ENCODE measurements at regions not wholly inside any gene's neighbourhood (a gene's known extent, or its start where the extent isn't known, plus 50 kb on each side); places are given as distances from the start of the nearest gene placed in this dataset.

DNA sequence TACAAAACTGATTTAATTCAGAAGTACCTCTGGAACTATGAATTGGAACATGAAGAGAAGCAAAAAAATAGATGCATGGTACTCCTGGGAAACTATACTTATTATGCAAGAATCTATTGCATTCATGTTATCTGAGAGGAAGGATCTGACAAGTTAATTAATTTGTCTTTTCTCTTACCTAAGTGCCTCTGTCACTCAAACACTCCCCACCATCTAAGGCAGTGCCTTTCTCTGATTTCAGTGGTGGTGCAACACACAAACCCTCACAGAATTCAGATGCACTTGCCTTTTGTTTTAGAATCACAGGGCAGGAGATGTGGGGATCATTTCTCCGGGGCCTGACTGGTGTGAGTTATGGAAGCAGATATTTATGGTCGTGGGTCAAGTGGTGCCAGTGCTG is 52.5 kb upstream of the C9orf72 start:
- no peaks in the 10 kb centered on the region for H3K9me3 Mint-ChIP-seq
- H3K4me1 Mint-ChIP-seq = no peaks in the 10 kb centered on the region
- DNase-seq = no peak
- H3K4me3 Mint-ChIP-seq = no peak overlapping the region
- ATAC-seq = no peak
- H3K27me3 Mint-ChIP-seq = no peaks in the 10 kb centered on the region
- no peak overlapping the region for H3K27ac Mint-ChIP-seq

DNA sequence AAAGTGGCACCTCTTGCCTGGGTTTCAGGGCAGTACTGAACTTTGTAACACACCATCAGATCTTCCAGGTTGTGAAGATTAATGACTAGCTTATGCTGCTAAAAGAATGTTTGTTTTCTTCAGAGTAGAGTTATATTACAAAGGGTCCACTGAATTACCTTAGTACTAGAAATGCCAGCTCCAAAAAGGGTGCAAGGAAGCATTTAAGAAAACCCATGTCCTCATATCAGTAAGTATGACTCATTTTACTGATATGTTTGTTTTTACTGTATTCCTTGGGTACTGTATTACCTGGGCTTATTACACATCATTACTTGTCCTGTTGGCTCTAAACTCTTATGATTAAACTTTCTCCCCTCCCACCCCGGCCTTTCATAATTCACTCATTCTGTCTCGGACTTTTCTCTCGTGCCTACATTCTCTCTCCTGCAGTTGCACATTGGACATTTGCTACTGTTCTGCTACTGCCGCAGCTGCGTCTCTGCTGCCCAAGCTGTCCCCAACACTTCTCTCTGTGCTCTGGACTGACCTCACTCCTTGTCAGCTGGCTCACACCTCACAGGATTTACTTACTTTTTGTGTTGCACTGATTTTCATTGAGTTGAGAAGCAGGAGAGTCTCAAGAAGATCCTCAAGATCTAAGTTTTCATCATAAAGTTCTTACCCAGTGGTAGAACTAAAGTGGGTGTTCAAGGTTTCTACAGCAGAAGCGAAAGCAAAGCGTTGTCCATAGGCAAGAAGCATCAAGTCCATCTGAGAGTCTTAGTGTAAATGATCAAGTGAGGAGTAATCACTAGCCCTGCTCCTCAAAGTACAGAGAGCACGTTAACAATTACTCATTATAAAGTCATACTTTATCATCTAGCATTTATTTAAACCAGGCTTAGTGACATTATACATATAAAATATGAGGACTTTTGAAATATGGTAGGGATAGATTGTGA is 53.2 kb upstream of the C9orf72 start:
- Mint-ChIP-seq H3K4me1 (no peaks in the 10 kb centered on the region), H3K27ac (no peak overlapping the region), H3K9me3 (no peaks in the 10 kb centered on the region), H3K4me3 (no peak overlapping the region), H3K27me3 (no peaks in the 10 kb centered on the region)
- DNase-seq (no peak), ATAC-seq (no peak)

DNA sequence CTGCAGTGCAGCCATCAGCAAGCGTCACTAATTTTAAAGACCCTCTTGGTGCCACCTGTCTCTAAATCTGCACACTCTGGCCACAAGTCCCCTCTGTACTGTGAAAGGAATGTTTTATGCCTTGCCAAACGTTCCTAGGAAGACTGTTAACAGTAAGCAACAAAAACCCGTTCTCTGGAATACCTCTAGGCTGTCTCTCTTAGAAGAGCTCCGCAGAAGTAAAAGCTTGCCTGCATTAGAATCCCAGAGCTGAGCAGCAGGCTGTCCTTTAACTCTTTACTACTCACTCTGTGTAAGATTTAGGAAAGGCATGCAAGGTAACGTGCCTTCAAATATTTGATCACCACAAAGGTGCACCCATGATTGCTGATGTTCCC is 53.9 kb upstream of the C9orf72 start:
- H3K4me3 Mint-ChIP-seq = no peak overlapping the region
- ATAC-seq = no peak

DNA sequence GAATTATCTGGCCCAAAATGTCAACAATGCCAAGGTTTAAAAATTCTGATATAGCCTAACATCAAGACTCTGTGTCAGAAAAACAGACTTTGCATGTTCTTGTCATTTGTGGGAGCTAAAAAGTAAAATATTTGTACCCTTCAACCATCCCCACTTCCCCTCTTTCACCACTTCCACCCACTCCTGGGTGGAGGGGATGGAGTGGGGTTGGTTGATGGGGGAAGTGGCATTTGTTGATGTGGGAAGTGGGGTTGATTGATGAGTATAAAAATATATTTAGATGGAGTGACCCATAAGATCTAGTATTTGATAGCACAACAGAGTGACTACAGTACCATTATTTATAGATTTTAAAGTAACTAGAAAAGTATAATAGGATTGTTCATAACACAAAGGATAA is 55.0 kb upstream of the C9orf72 start:
- Mint-ChIP-seq H3K27ac (no peak overlapping the region), H3K27me3 (no peaks in the 10 kb centered on the region), H3K4me3 (no peak overlapping the region), H3K9me3 (no peaks in the 10 kb centered on the region), H3K4me1 (no peaks in the 10 kb centered on the region)
- no peak for ATAC-seq
- no peak for DNase-seq

More for the DNA sequence above, 53.9 kb upstream of the C9orf72 start:
- no peaks in the 10 kb centered on the region for H3K4me1 Mint-ChIP-seq
- H3K9me3 Mint-ChIP-seq = no peaks in the 10 kb centered on the region
- H3K27me3 Mint-ChIP-seq = no peaks in the 10 kb centered on the region
- DNase-seq = no peak
- H3K27ac Mint-ChIP-seq = no peak overlapping the region

DNA sequence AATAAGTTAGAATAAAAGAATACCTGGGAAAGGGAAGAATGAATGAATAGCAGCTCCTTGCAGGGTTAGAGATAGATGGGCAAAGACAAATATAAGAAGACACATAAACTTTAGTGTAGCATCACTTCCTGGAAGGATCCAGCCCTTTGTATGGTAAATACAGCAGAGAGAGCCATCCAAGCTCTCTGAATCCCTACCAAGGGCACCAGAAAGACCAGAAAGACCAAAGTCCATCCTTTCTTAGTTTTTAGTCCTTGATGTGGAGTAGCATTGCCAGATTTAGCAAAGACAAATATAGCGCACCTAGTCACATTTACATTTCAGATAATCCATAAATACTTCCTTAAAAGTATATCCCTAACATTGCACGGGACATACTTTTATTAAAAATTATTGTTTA is 56.1 kb upstream of the C9orf72 start:
- Mint-ChIP-seq H3K4me3 (no peak overlapping the region), H3K27me3 (no peaks in the 10 kb centered on the region), H3K9me3 (no peaks in the 10 kb centered on the region), H3K4me1 (no peaks in the 10 kb centered on the region), H3K27ac (no peak overlapping the region)
- ATAC-seq = no peak
- no peak for DNase-seq

DNA sequence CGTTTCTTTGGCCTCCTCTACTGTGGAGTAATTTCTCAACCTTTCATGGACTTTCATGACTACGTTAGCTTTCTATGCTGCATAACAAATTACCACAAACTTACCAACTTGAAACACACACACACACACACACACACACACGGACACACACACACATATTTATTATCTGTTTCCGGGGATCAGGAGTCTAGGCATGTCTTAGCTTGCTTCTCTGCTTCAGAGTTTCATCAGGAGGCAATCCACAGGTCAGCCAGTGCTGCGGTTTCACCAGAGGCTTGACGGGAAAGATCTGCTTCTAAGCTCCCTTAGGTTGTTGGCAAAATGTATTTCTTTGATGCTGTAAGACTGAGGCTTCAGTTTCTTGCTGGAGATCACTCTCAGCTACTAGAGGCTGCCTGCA is 59.0 kb upstream of the C9orf72 start:
- Mint-ChIP-seq H3K27me3 (no peaks in the 10 kb centered on the region), H3K4me1 (no peaks in the 10 kb centered on the region), H3K27ac (no peak overlapping the region), H3K9me3 (no peaks in the 10 kb centered on the region), H3K4me3 (no peak overlapping the region)
- no peak for DNase-seq
- ATAC-seq = no peak

DNA sequence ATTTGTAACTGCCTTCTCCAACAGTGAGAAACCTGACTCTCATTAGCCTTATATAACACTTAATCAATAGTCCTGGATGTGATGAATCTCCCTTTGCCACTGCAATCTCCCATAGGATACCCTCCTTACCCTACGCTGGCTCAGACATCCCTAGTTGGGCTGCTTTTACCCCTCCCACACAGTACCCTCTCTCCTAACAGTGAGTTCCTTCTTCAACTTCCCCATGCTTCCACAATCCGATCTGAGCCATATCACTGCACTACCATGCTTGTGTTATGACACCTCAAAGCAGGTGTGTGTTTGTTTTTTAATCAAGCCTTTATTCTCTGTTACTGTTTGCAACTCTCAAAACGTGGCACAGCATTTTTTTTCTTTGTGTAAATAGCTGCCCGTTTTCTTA is 60.5 kb upstream of the C9orf72 start:
- H3K4me3 Mint-ChIP-seq = no peak overlapping the region
- H3K27ac Mint-ChIP-seq = no peak overlapping the region
- H3K4me1 Mint-ChIP-seq = no peaks in the 10 kb centered on the region
- no peak for ATAC-seq
- no peaks in the 10 kb centered on the region for H3K9me3 Mint-ChIP-seq
- DNase-seq = no peak
- H3K27me3 Mint-ChIP-seq = no peaks in the 10 kb centered on the region

DNA sequence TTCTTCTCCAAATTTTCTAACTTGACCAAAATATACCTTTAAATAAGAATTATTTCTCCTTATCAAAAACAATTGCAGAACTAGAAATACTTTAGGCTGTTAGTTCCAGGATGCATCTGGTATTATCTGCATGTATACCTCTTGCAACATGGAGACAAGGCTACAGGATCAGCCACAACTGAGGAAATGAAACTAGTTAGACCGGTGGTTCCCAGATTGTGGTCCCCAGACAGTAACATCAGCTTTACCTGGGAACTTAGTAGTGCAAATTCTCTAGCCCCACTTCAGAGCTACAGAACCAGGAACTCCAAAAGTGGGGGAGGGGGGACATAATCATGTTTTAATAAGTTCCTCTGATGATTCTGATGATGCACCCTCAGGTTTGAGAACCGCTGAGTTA is 61.6 kb upstream of the C9orf72 start:
- H3K27ac Mint-ChIP-seq = no peak overlapping the region
- no peak overlapping the region for H3K4me3 Mint-ChIP-seq
- DNase-seq = no peak
- ATAC-seq = no peak
- H3K9me3 Mint-ChIP-seq = no peaks in the 10 kb centered on the region
- H3K27me3 Mint-ChIP-seq = no peaks in the 10 kb centered on the region
- H3K4me1 Mint-ChIP-seq = no peaks in the 10 kb centered on the region

DNA sequence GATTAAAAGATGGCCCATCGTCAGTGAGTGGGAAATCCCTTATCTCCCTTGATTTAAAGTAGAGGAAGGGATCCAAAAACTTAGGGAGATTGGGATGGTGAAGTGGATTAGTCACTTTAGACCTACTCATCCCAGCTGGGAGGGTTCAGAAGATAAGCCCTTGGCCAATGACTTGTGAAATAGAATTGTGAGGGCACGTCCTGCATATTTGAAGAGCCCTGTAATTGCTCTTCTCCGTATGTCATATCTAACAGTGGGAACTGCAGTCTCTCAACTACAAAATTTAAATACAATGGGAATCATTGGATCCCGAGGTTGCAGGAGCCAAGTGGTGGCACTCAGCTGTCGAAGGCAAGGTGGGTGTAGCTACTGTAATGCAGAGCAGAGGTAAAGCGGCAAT is 65.4 kb upstream of the C9orf72 start:
- Mint-ChIP-seq H3K4me1 (no peaks in the 10 kb centered on the region), H3K4me3 (no peak overlapping the region), H3K9me3 (peaks cover 0 to 6% of the 10 kb centered on the region in 2 donors), H3K27ac (no peak overlapping the region), H3K27me3 (no peaks in the 10 kb centered on the region)
- DNase-seq (no peak), ATAC-seq (no peak)

DNA sequence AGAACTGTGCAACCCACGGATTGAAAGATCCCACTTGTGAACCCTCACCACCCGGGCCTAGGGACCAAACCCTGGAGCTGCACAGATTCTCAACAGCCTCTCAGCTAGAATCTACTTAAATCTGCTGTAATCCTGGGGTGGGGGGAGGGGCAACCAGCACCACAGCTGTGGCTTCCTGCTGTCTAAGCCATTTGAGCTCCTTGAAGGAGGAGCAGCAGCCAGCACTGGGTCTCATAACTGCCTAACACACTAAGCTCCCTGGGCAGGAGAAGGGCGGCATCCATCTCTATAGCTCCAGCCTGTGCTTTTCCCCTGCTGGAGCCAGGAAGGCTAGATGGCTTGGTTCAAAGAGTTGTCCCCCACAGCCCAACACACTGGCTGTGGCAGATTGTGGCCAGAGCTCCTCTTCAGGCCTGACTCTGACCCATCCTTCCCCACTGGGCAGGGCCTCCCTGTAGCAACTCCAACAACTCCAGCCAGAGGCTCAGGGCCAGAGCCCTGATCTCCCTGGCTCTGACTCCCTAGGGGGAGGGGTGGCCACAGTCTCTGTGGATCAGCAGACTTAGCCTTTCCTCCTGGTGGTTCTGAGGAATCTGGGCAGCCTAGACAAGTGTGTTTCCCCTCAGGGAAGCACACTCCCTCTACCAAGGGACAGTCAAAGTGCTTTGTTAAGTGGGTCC is 72.0 kb upstream of the C9orf72 start:
- Mint-ChIP-seq H3K27ac (no peak overlapping the region), H3K9me3 (peaks cover 4 to 6% of the 10 kb centered on the region in 2 donors), H3K4me1 (no peaks in the 10 kb centered on the region), H3K27me3 (no peaks in the 10 kb centered on the region), H3K4me3 (no peak overlapping the region)
- DNase-seq (no peak), ATAC-seq (no peak)

DNA sequence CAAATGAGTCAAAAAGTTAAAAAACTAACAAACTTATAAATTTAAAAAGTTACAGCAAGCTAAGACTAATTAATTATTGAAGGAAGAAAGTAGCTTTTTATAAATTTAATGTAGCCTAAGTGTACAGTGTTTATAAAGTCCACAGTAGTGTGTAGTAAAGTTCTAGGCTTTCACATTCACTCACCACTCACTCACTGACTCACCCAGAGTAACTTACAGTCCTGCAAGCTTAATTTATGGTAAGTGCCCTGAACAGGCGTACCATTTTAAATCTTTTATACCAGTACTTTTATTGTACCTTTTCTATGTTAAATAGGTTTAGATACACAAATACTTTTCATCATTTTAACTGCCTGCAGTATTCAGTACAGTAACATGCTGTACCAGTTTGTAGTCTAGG is 80.0 kb upstream of the C9orf72 start:
- Mint-ChIP-seq H3K4me3 (no peak overlapping the region), H3K27me3 (no peaks in the 10 kb centered on the region), H3K4me1 (no peaks in the 10 kb centered on the region), H3K27ac (no peak overlapping the region), H3K9me3 (peaks cover 0 to 14% of the 10 kb centered on the region in 2 donors)
- ATAC-seq = no peak
- no peak for DNase-seq

DNA sequence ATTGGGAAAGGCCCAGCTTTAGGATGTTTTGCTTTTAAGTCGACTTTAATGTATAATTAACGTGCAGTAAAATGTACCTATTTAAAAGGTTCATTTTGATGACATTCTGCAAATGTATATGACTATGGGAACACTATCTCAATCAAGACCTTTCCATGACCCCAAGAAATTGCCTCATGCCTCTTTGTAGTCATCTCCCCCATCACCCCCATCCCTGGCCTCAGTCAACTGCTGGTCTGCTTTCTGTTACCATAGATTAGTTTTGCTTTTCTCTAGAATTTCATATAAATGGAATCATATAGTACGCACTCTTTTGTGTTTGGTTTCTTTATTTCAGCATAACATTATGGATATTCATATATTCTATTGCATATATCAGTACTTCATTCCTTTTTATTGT is 80.7 kb upstream of the C9orf72 start:
- DNase-seq (no peak), ATAC-seq (no peak)
- H3K4me3 Mint-ChIP-seq = no peak overlapping the region
- no peaks in the 10 kb centered on the region for H3K4me1 Mint-ChIP-seq
- H3K27me3 Mint-ChIP-seq = no peaks in the 10 kb centered on the region
- H3K27ac Mint-ChIP-seq = no peak overlapping the region
- H3K9me3 Mint-ChIP-seq = peaks cover 0 to 11% of the 10 kb centered on the region in 2 donors

DNA sequence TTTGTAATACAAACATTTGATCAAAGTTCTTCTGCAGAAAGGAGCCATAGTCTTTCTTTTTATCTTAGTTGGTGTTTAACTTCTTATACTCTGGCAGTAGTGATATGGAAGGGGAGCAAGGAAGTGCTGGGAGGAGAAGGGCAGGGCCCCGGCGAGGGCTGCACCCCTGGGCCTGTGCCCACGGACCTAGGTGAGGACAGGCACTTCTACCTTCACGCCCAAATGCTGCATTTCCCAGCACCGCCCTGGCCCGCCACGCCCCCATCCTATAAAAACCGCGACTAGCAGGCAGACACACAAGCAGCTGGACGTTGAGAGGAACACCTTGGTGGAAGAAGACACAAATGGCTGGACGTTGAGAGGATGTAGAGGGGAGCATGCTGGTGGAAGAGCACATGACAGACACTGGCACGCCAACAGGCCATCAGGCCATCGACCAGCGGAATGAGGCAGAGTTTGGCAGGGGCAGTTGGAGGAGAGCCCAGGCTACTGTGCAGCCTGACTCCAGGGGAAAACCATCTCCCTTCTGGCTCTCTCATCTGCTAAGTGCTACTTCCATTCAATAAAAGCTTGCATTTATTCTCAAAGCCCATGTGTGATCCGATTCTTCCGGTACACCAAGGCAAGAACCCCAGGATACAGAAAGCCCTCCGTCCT is 81.5 kb upstream of the C9orf72 start:
- Mint-ChIP-seq H3K4me1 (no peaks in the 10 kb centered on the region), H3K27me3 (no peaks in the 10 kb centered on the region), H3K4me3 (no peak overlapping the region), H3K27ac (no peak overlapping the region), H3K9me3 (peaks cover 0 to 11% of the 10 kb centered on the region in 2 donors)
- no peak for ATAC-seq
- DNase-seq = no peak

DNA sequence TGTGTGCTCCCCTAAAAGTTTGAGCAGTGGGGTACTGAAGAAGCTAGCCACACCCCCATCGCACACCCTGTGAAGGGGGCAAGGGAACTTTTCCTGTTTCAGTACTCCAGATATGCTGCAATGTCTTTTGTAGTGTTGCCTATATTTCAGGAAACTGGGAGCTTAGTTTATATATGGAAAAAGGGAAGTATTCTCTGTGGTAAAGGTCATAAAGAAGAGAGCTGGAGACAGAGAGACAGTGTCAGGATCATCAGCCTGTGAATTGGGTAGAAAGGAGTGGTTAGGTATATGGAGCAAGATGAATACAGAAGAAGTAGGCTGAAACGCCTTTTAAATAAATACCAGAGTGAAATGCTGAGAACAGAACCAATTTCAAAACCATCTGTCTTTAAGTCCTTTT is 82.2 kb upstream of the C9orf72 start:
- Mint-ChIP-seq H3K4me1 (no peaks in the 10 kb centered on the region), H3K4me3 (no peak overlapping the region), H3K27ac (peak overlapping the region in 1 of 2 donors; percentile 65), H3K27me3 (no peaks in the 10 kb centered on the region), H3K9me3 (peaks cover 0 to 11% of the 10 kb centered on the region in 2 donors)
- ATAC-seq (no peak), DNase-seq (no peak)

DNA sequence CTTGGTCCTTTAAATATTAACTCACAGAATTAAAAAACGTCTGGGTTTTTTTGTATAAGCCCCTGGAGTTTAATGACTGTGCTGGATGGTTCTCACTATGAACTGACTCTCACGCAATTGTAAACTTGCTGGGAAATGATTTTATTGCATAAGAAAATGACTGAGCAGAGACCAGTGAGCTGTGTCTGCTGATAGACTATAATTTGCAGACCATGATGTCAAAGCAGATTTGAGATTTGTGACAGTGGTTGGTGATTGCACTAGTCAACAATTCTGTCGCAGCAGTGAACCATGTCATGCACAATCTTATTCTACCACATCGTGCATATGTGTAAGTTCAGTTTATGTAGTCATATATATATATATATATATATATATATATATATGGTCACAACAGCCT is 85.7 kb upstream of the C9orf72 start:
- no peak for DNase-seq
- H3K27me3 Mint-ChIP-seq = peaks cover 2% of the 10 kb centered on the region

DNA sequence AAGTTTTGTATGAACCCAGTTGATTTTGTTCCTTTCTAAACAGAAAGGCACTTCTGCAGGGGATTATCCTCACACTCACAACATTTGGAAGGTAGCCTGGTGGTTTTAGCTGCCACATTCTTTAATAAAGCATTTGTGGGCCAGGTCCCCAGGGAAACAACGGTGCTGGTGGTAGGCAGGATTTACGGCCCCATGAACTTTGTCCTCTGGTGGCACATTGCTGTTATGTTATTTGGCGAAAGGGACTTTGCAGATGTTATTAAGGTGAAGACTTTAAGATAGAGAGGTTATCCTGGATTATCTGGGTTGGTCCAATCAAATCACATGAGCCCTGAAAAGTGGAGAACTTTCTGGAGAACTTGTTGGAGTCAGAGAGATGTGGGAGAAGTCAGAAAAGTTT is 86.3 kb upstream of the C9orf72 start:
- no peak overlapping the region for H3K27ac Mint-ChIP-seq
- H3K4me3 Mint-ChIP-seq = no peak overlapping the region
- H3K9me3 Mint-ChIP-seq = peaks cover 0 to 11% of the 10 kb centered on the region in 2 donors
- no peak for DNase-seq
- ATAC-seq = no peak
- peaks cover 8% of the 10 kb centered on the region for H3K27me3 Mint-ChIP-seq
- H3K4me1 Mint-ChIP-seq = no peaks in the 10 kb centered on the region

More for the DNA sequence above, 85.7 kb upstream of the C9orf72 start:
- Mint-ChIP-seq H3K4me3 (no peak overlapping the region), H3K4me1 (no peaks in the 10 kb centered on the region), H3K27ac (no peak overlapping the region), H3K9me3 (peaks cover 0 to 11% of the 10 kb centered on the region in 2 donors)
- ATAC-seq = no peak

Data from stimulated activated naive CD8-positive, alpha-beta T cell treated with anti-CD3 and anti-CD28 coated beads, Interleukin-15, amount 100 ng/mL, for 72 hours (primary cell).